HepG2 (cell line): ENCODE measurements at regions not wholly inside any gene's neighbourhood (a gene's known extent, or its start where the extent isn't known, plus 50 kb on each side); places are given as distances from the start of the nearest gene placed in this dataset.

Experiments used
- FLYWCH1 ChIP-seq: sonication (generic); formaldehyde crosslinking; IDR thresholded peaks from 2 replicates; pipeline ENCODE4 v1.8.1; 2023; ENCODE audit warnings: mild to moderate bottlenecking, missing genetic modification reagents
- HNRNPK ChIP-seq: fragments of 200-400 bp; formaldehyde crosslinking; IDR thresholded peaks from 2 replicates; pipeline ENCODE4 v1.6.1; 2018; ENCODE audit warnings: low read length, low read depth, moderate library complexity, mild to moderate bottlenecking; ENCODE audit not compliant: poor library complexity, severe bottlenecking
- KLF9 ChIP-seq: IDR thresholded peaks from 2 replicates; pipeline ENCODE4 v1.6.1; 2016; ENCODE audit warnings: low read depth
- KMT2B ChIP-seq: IDR thresholded peaks from 2 replicates; pipeline ENCODE4 v1.6.1; 2016; ENCODE audit warnings: missing genetic modification reagents, missing compliant biosample characterization
- MTF1 ChIP-seq: sonication (generic); formaldehyde crosslinking; IDR thresholded peaks from 2 replicates; pipeline ENCODE4 v1.5.0; 2020; ENCODE audit warnings: missing genetic modification reagents
- NRL ChIP-seq: sonication (generic); formaldehyde crosslinking; IDR thresholded peaks from 2 replicates; pipeline ENCODE4 v1.5.0; 2020; ENCODE audit warnings: missing genetic modification reagents, mild to moderate bottlenecking, moderate library complexity, borderline replicate concordance
- ONECUT2 ChIP-seq: sonication (generic); formaldehyde crosslinking; IDR thresholded peaks from 2 replicates; pipeline ENCODE4 v1.4.0; 2020; ENCODE audit warnings: missing genetic modification reagents
- STAG1 ChIP-seq: sonication (generic); formaldehyde crosslinking; IDR thresholded peaks from 2 replicates; pipeline ENCODE4 v1.4.0; 2020; ENCODE audit warnings: missing genetic modification reagents
- THYN1 ChIP-seq: sonication (generic); formaldehyde crosslinking; IDR thresholded peaks from 2 replicates; pipeline ENCODE4 v1.8.1; 2023; ENCODE audit warnings: low read depth, mild to moderate bottlenecking, moderate library complexity, missing genetic modification reagents, borderline replicate concordance
- ZBTB8A ChIP-seq: sonication (generic); formaldehyde crosslinking; IDR thresholded peaks from 2 replicates; pipeline ENCODE4 v1.4.0; 2020; ENCODE audit warnings: mild to moderate bottlenecking, low read depth, missing genetic modification reagents, borderline replicate concordance
- ZMAT3 ChIP-seq: sonication (generic); formaldehyde crosslinking; conservative IDR thresholded peaks from 2 replicates; pipeline ENCODE4 v1.7.0; 2021; ENCODE audit warnings: missing genetic modification reagents
- ZNF207 ChIP-seq: fragments of 450-650 bp; IDR thresholded peaks from 2 replicates; pipeline ENCODE4 v1.6.1; 2016; ENCODE audit warnings: antibody characterized with exemption, borderline replicate concordance
- ZNF24 ChIP-seq: fragments of 450-650 bp; IDR thresholded peaks from 2 replicates; pipeline ENCODE4 v1.6.1; 2017; ENCODE audit warnings: antibody characterized with exemption, mild to moderate bottlenecking
- ZNF333 ChIP-seq: sonication (generic); formaldehyde crosslinking; IDR thresholded peaks from 2 replicates; pipeline ENCODE4 v1.4.0; 2020; ENCODE audit warnings: mild to moderate bottlenecking, missing genetic modification reagents, borderline replicate concordance
- ZNF33B ChIP-seq: sonication (generic); formaldehyde crosslinking; IDR thresholded peaks from 2 replicates; pipeline ENCODE4 v1.5.1; 2020; ENCODE audit warnings: mild to moderate bottlenecking, missing genetic modification reagents
- ZNF883 ChIP-seq: sonication (generic); formaldehyde crosslinking; IDR thresholded peaks from 2 replicates; pipeline ENCODE4 v1.5.1; 2020; ENCODE audit warnings: mild to moderate bottlenecking, missing genetic modification reagents; ENCODE audit errors: not compliant biosample characterization
- TF ChIP-seq, protein P1 (sequence below): IDR thresholded peaks from 2 replicates; pipeline ENCODE4 v1.6.1; 2016; ENCODE audit warnings: low read depth
- TF ChIP-seq, protein P2 (sequence below): sonication (generic); formaldehyde crosslinking; IDR thresholded peaks from 2 replicates; pipeline ENCODE4 v1.4.0; 2020; ENCODE audit warnings: low read depth, missing genetic modification reagents
- TF ChIP-seq, protein P3 (sequence below): sonication (generic); formaldehyde crosslinking; IDR thresholded peaks from 2 replicates; pipeline ENCODE4 v1.5.1; 2020; ENCODE audit warnings: mild to moderate bottlenecking, missing genetic modification reagents, borderline replicate concordance

DNA sequence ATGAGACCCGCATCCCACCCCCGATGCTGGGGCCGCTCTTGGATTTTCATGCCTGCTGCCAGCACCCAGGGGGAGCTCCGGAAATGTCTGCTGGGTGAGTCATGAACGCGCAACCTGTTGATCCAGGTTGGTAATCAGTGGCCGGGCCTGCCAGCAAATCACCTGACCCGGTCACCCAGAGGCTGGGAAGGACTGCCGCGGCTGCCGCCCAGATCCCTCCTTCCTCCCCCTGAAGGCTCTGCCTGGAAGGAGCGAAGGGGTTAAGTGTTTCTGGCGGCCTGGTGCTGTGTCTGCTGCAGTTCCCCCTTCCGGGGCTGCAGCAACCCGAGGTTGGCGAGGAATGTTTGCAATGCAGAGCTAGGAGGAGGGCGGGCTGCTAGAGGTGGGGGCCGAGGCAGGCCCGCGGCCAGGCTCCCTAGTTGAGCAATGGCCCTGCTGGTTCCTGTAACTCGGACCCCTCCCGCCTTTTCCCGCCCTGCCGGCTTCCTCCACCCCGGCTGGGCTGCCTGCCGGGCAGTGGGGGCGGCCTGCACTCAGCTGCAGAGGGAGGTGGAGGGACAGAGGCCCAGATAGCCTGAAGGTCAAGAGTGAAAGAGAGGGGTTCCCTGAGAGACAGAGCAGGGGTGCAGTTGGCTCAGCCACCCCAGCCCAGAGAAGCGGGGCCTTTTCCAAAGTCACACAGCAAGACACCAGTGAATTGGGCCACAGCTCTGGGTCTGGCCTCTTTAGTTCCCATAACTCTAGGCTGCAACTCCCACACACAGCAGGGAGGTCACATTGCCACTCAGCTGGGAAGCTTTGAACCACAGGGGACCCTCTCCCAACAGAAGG is 156.3 kb upstream of the IER5L start (continued):
- TF ChIP-seq STAG1 (peak; percentile 47; the same call in 1 of the 2 replicates), ZNF207 (no peak), ONECUT2 (CRISPR knock-in tag) (no peak), NRL (CRISPR knock-in tag) (no peak), HNRNPK (peak; percentile 61), MTF1 (CRISPR knock-in tag) (no peak), ZNF883 (no peak), ZBTB8A (CRISPR knock-in tag) (no peak), ZNF33B (CRISPR knock-in tag) (no peak), KMT2B (CRISPR knock-in tag) (peak; percentile 67; the same call in 1 of the 2 replicates), KLF9 (CRISPR knock-in tag) (peak; percentile 80; the same call in 1 of the 2 replicates), ZNF333 (CRISPR knock-in tag) (peak; percentile 42; the same call in 1 of the 2 replicates), ZNF24 (peak; percentile 55; the same call in 1 of the 2 replicates), FLYWCH1 (no peak), THYN1 (CRISPR knock-in tag) (no peak), ZMAT3 (peak; percentile 39; the same call in 1 of the 2 replicates)
- TF ChIP-seq, protein P1, sequence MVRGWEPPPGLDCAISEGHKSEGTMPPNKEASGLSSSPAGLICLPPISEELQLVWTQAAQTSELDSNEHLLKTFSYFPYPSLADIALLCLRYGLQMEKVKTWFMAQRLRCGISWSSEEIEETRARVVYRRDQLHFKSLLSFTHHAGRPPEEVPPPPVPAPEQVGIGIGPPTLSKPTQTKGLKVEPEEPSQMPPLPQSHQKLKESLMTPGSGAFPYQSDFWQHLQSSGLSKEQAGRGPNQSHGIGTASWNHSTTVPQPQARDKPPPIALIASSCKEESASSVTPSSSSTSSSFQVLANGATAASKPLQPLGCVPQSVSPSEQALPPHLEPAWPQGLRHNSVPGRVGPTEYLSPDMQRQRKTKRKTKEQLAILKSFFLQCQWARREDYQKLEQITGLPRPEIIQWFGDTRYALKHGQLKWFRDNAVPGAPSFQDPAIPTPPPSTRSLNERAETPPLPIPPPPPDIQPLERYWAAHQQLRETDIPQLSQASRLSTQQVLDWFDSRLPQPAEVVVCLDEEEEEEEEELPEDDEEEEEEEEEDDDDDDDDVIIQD, result peak; percentile 39
- TF ChIP-seq, protein P2, sequence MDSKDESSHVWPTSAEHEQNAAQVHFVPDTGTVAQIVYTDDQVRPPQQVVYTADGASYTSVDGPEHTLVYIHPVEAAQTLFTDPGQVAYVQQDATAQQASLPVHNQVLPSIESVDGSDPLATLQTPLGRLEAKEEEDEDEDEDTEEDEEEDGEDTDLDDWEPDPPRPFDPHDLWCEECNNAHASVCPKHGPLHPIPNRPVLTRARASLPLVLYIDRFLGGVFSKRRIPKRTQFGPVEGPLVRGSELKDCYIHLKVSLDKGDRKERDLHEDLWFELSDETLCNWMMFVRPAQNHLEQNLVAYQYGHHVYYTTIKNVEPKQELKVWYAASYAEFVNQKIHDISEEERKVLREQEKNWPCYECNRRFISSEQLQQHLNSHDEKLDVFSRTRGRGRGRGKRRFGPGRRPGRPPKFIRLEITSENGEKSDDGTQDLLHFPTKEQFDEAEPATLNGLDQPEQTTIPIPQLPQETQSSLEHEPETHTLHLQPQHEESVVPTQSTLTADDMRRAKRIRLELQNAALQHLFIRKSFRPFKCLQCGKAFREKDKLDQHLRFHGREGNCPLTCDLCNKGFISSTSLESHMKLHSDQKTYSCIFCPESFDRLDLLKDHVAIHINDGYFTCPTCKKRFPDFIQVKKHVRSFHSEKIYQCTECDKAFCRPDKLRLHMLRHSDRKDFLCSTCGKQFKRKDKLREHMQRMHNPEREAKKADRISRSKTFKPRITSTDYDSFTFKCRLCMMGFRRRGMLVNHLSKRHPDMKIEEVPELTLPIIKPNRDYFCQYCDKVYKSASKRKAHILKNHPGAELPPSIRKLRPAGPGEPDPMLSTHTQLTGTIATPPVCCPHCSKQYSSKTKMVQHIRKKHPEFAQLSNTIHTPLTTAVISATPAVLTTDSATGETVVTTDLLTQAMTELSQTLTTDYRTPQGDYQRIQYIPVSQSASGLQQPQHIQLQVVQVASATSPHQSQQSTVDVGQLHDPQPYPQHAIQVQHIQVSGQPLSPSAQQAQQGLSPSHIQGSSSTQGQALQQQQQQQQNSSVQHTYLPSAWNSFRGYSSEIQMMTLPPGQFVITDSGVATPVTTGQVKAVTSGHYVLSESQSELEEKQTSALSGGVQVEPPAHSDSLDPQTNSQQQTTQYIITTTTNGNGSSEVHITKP (CRISPR knock-in tag), result peak; percentile 70; the same call in 1 of the 2 replicates
- TF ChIP-seq, protein P3, sequence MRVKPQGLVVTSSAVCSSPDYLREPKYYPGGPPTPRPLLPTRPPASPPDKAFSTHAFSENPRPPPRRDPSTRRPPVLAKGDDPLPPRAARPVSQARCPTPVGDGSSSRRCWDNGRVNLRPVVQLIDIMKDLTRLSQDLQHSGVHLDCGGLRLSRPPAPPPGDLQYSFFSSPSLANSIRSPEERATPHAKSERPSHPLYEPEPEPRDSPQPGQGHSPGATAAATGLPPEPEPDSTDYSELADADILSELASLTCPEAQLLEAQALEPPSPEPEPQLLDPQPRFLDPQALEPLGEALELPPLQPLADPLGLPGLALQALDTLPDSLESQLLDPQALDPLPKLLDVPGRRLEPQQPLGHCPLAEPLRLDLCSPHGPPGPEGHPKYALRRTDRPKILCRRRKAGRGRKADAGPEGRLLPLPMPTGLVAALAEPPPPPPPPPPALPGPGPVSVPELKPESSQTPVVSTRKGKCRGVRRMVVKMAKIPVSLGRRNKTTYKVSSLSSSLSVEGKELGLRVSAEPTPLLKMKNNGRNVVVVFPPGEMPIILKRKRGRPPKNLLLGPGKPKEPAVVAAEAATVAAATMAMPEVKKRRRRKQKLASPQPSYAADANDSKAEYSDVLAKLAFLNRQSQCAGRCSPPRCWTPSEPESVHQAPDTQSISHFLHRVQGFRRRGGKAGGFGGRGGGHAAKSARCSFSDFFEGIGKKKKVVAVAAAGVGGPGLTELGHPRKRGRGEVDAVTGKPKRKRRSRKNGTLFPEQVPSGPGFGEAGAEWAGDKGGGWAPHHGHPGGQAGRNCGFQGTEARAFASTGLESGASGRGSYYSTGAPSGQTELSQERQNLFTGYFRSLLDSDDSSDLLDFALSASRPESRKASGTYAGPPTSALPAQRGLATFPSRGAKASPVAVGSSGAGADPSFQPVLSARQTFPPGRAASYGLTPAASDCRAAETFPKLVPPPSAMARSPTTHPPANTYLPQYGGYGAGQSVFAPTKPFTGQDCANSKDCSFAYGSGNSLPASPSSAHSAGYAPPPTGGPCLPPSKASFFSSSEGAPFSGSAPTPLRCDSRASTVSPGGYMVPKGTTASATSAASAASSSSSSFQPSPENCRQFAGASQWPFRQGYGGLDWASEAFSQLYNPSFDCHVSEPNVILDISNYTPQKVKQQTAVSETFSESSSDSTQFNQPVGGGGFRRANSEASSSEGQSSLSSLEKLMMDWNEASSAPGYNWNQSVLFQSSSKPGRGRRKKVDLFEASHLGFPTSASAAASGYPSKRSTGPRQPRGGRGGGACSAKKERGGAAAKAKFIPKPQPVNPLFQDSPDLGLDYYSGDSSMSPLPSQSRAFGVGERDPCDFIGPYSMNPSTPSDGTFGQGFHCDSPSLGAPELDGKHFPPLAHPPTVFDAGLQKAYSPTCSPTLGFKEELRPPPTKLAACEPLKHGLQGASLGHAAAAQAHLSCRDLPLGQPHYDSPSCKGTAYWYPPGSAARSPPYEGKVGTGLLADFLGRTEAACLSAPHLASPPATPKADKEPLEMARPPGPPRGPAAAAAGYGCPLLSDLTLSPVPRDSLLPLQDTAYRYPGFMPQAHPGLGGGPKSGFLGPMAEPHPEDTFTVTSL (CRISPR knock-in tag), result peak; percentile 87
